Activated CD4-positive, alpha-beta T cell treated with anti-CD3 and anti-CD28 coated beads, Interleukin-2, Interleukin-4, amounts not matched to agents 100 ng/mL and 50 ng/mL, durations not matched to agents 16 hours and 8 hours (primary cell): ENCODE measurements at regions not wholly inside any gene's neighbourhood (a gene's known extent, or its start where the extent isn't known, plus 50 kb on each side); places are given as distances from the start of the nearest gene placed in this dataset.

ENCODE experiments used
- DNase-seq: peaks from one replicate; pipeline ENCODE4 v3.0.0-alpha.2; 2020; ENCODE audit warnings: low spot score

DNA sequence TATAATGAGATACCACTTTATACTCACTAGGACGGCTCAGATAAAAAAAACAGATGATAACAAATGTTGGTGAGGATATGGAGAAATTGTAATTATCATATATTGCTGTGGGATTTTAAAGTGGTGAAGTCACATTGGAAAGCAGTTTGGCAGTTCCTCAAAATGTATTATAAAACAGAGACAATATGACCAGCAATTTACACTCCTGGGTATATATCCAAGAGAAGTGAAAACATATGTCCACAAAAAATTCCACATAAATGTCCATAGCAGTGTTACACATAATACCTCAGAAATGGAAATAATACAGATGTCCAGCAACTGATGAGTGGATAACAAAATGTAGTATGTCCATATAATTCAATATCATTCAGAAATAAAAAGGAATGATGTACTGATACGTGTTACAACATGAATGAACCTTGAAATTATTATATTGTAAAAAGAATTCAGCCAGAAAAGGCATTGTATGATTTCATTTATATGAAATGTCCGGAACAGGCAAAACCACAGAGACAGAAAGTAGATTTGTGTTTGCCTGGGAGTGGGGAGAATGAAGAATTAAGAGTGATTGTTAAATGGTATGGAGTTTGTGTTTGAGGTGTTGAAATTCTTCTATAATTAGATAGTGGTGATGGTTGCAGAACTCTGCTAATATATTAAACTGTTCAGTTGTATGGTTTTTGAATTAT, 220.9 kb downstream of the SLC7A11 start:
- DNase-seq, result no peak

DNA sequence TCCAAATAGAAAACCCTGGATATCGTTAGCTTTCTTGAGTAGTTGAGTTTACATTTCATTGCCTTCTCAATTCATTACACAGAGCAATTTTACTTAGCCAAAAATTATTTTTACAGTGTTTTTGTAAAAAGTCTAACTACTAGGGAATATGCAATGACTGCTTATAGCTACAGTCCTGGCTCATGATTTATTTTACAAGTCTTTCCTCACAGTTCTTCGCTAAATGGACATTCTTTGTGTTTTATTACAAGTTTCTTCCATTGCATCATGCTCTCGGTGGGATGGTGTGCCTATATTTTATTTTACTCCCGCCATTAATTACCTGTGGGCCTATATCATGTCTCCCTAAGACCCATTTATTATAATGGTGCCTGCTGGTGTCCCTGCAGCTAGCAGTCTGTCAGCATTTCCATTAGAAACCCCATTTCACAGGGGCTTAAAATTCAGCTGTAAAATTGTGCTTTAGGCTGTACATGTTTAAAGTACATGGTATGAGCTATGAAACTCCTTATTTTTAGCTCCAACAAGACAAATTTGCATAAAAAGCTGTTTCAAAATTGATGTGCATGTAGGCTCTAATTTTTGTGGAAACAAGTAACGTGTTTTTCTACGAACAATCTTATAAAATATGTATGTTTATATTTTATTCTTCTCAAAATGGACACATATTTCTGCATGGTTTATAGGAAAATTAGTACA, 227.4 kb downstream of the SLC7A11 start:
- no peak for DNase-seq

DNA sequence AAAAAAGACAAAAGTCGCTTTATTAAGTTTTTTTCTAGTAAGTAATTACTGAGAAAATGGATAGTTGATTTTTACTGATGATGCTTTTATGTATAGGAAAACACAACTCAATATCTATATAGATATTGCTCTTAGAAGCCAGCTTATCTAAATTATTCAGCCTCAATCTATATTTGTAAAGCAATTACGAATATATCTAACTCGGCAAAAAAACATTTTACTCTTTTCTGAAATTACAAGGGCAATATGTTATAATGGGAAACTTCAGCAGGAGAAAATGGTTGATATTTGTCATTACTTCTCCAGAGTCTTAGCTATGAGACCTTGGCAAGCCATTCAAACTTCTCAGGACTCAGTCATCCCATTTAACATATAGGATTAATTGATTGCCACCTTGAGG, 228.5 kb downstream of the SLC7A11 start:
- DNase-seq, result no peak

DNA sequence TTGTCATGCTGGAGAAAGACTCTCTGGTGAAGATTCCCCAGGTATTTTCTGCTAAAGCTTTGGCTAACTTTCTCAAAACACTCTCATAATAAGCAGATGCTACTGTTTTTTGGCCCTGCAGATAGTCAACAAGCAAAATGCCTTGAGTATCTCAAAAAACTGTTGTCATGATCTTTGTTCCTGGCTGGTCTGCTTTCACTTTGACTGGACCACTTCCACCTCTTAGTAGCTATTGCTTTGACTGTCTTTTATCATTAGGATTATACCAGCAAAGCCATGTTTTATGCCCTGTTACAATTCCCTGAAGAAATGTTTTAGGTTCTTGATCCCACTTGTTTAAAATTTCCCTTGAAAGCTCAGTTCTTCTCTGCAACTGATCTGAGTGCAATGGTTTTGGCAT, 231.5 kb downstream of the SLC7A11 start:
- DNase-seq, result peak; percentile 7

DNA sequence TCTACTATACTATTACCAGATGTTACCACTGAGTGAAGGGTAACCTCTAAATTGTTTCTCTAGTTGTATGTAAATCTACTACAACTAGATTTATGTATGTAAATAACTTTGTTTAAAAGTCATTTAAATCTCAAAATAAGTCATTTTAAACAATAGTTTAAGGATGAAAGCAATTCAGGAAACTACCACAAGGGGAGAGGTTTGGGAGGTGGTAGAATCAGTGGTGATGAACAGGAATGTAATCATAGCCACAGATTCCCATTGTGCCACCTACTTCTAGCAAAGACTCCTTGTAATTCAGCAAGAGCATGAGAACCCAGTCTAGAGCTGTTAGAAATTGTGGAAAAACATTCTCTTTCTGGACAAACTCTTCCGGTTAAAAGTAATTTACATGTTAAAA, 234.6 kb downstream of the SLC7A11 start:
- DNase-seq, result no peak

DNA sequence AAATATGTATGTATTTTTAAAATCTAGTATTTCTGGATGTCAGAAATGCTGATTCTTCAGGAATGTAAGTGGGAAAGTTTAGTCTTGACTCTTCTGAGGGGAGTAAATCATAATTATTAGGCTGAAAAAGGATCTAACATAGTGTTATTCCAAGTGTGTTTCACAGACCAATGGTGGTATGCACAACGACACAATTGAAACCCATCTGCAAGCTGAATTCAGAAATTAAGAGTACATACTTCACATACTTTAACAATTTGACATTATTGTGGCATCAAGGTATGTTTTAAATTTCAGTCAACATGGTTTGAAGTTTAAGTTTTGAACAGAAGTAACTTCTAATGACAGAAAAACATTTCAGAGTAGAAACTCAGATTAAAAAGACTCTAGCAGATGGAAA, 236.7 kb downstream of the SLC7A11 start:
- DNase-seq, result no peak

DNA sequence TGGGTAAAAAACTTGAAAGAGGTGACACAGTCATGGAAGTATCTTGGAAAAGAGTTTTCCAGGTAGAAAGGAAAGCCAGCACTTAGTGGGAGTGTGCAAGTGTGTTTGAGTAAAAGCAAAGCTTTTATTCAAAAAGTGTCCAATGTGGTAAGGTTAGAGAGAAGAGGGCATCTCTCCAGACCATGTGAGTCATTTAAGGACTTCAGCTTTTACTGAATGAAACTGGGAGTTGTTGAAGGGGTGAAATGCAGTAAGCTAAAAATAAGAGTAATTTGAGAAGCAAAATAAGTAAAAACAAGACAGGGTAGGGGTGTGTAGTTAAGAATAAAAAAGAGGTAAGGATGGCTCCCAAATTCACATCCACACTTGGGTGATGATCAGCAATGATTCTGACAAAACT, 238.9 kb downstream of the SLC7A11 start:
- DNase-seq, result peak; percentile 25

DNA sequence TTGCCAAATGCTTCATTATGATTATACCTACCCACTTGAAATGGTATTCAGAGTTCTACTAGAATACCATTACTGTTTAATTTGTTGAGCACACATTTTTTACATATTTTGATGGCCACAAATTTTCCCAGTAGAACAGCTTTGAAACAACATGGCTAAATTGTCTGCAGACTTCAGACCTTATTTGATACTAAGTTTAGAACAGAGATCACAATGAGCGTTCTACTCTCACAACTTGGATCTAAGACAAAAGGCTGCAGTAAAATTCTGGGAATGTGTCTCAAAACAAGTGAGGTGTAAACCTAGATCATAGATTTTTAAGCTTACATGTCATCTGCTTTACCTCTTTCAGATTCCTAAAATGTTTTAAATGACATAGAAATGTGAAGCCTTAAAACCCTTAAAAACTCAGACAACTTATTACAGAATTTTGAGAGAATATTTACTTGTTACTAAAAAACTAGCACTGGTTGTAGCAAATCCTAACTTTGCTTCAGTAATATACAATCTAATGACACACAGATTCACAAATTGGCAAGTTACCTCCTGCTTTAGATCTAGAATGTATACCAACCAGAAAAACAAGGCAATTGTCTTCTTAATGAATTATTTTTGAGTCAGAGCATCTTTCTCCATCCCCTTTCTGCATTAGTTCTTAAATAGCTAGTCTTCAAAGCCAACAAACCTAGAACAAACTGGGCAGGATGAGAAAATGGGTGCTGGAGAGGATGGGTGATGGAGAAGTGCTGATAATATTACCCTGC, 243.3 kb downstream of the SLC7A11 start:
- DNase-seq, result no peak

DNA sequence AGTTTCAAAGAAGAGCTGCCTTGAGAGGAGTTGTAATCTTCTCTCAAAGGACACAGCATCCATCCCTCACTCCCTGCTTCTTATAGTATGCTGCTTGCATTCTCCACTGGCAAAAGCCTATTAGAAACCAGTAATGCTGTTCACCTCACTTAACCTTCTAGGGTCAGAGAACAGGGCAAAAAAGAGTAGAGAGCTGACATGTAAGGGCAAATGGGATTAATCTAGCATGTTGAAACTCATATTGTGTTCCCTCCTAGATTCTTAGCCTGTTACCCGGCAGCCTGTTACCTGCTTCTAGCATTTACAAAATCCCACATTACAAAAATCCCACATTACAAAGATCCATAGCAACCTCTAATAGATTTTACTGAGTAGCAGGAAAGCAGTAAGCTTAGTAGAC, 244.7 kb downstream of the SLC7A11 start:
- DNase-seq, result no peak

DNA sequence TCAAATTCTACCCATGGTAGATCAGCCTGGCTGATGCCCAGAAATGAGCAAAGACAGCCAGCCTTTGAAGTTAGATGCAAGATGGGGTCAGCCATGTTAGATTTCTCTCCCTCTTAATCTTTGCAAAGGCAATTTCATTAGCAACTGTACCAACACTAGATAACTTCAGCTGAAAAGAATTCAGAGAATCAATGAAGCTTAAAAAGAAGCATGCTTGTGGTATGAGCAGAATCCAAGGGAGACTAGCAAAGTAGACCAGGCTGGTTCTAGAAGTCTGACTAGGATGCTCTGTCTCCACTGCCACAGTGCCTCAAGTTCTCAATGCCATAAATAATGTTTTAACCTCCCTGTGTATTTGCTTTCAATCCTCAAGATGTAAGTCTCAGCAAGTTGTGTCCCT, 247.3 kb downstream of the SLC7A11 start:
- DNase-seq, result no peak

DNA sequence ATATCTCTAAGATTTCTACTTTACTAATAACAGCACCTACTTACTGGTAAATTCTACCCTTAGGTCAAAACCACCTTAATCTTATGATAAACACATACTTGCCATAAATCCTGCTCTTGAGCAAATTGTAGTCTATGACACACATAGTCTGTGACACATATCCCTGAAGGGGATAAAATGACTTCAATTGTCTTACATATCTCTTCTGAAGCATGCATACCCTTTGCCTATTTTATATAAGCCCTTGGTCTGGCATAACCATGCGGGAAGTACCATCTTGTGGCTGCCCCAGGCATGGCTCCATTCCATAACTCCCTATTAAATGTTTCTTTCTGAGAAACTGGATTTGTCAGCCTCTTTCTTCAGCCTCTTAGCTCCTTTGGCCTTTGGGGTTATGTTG, 248.9 kb downstream of the SLC7A11 start:
- no peak for DNase-seq

DNA sequence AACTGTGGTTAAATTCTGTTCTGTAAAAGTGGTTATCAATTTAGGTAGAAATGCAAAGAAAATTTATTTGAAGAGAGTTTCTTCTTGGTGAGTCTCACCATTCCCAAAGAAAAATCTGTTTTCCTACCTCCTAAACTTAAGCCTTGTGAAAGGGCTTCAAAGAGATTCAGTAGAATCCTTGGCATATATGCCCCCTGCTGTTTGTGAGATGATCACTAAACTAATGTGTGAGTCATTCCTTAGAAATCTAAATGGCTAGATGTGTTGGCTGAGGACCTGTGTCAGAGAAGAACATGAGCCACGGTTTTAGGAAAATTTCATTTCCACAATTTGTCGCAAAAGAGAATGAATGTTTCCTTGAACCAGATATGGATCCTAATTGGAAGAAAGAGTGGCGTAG, 260.9 kb downstream of the SLC7A11 start:
- DNase-seq, result no peak

DNA sequence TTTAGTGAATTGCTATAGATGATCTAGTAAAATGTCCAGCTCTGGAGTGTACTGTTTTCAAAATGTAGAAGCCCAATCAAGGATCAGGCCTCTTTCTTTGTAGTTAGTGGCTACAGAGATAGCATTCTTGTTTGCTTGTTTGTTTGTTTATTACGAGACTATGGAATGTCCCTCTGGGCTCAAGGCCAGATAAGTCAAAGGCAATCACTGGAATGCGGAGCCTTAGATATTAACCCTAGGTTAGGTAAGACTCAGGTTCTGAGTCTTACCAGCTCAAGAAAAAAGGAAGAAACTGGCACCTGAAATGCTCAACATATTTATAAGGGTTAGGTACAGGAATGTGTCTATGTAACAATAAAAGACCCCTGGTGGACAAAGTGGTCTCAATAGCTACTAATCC, 261.5 kb downstream of the SLC7A11 start:
- no peak for DNase-seq

DNA sequence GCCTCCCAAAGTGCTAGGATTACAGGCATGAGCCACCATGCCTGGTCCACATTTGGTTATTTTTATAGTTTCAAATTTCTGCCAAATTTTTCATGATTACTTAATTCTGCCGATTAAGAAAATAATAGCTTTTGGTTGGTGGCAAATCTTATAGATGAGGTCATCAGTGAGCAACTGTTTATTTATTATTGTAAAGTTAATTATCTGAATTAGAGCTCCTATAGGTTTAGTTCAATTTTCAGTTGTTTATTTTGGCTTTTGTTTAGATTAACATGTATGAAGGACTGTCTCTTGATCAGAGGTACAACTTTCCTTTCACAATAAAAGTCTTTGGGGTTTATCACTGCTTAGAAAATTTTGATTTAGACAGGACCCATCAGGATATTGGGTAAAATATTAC, 262.2 kb downstream of the SLC7A11 start:
- no peak for DNase-seq

DNA sequence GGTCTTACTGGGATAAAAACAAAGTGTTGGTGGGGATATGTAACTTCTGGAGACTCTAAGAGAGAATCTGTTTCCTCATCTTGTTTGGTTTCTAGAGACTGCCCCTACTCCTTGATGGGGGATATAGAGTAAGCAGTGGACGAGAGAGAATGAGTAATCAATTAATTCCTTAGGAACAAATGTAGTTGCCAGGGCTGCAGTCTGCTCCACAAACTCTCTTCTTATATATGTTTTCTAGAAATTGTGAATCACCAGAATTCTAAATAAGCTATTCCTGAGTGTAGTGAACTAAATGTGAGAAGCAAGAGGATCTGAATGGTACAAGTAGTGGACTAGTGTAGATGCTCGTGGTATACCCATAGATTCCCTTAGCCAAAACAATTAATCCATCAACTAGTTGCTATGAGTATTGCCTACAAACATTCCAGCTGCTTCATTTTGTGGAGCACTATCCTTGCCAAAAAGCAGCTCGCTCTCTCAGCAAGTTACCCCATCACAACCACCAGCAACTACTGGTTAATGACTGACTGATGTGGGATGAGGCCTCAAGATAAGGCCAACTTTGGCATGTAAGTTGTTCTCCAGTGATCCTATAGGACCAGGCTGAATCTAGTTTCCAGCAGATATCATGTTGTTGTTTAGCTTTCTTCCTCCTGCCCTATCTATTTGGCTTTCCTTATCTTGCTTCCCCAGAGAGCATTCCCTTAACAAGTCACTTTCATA, 273.0 kb downstream of the SLC7A11 start:
- DNase-seq, result no peak

DNA sequence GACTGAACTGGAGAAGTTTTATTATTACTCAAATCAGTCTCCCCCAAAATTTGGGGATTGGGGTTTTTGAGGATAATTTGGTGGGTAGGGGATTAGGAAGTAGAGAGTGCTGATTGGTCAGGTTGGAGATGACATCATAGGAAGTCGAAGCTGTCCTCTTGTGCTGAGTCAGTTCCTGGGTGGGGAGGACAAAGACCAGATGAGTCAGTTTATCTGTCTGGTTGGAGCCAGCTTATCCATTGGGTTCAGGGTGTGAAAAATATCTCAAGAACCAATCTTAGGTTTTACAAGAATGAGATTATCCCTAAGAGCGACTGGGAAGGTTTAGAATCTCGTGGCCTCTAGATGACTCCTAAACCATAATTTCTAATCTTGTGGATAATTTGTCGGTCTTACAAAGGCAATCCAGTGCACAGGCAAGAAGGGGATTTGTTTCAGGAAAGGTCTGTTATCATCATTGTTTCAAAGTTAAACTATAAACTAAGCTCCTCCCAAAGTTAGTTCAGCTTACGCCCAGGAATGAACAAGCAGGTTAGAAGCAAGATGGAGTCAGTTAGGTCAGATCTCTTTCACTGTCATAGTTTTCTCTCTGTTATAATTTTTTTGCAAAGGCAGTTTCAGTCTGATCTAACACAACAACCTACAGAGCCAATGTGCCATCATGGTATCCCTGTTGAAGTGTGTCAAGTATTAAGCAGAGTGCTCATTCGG, 274.5 kb downstream of the SLC7A11 start:
- DNase-seq, result no peak

DNA sequence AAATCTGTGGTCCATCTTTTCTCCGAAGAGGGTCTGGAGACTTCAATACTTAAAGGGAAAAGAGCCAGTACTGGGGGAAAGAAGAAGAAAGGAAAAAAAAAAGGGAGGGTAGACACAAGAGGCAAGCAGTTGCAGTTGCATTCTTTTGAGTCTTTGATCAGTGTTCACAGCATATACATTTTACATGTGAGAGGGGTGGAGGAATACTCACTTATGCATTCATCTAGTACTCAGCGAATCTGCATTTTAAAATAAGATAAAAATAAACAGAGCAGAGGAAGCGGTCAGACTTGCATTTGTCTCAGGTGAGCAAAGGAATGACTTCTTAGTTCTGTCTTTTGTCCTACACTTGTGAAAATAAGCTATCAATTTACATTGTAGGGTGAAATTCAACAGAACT, 275.6 kb downstream of the SLC7A11 start:
- no peak for DNase-seq

DNA sequence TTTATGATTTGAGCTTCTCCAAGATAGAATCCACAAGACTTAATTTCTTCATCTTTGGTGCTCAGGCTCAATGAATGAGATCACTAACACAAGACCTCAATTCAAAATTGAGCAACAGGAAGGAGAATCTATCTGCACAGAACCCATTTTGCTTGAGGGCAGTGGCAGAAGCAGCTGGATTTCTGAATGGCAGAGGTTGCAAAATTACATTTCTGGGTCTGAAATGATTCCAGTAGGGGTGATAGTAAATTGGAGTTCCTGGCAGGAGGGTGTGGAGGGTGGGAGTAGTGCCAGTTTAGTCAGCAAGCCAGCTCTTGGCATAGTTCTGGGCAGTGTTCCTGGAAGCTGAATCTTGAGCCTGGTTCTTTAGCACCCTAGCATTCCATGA, 281.1 kb downstream of the SLC7A11 start:
- no peak for DNase-seq

DNA sequence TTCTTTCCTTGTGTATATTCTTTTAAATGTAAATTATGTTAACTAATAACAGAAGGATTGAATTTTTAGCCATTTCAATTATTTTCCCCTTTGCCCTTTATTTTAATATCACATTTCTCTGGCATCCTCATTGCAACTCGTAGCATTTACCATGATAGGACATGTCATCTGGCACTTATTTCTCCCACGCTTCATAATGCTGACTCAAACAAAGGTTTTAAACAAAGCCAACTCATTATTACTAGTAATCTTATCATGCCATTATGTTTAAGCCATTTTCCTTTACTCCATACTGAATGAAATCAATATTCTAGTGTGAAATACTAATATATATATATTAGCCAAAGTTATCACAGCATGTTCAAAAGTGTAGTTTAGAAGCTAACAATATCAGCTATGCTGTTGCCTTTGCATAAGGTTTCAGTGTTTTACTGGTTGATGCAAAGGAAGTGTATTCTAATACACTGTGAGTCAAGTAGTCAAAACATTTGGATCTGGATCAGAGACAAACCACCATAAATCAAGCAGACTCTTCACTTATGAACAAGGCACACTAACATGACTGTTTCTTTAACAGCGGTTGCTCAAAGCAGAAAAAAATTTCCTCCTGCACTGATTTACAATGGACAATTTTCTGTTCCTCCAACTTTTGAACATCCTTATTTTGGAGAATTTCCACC, 281.6 kb downstream of the SLC7A11 start:
- no peak for DNase-seq

DNA sequence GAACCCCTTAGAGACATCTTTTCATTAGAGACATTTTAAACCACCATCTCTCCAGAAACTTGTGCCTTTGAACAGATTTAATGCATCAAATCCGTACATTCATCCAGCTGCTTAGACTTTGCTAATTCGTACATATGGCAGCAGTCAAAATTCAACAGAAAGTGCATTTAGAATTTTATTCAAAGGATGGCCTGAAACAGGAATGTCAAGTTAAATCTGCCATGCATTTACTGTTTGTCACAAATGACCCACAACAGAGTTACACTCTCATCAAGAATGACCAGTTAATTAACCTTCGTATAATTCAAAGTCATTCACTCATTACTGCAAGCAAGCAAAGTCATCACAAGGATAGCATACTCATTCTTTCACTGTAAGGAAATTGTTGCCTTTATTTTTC, 284.3 kb downstream of the SLC7A11 start:
- no peak for DNase-seq

DNA sequence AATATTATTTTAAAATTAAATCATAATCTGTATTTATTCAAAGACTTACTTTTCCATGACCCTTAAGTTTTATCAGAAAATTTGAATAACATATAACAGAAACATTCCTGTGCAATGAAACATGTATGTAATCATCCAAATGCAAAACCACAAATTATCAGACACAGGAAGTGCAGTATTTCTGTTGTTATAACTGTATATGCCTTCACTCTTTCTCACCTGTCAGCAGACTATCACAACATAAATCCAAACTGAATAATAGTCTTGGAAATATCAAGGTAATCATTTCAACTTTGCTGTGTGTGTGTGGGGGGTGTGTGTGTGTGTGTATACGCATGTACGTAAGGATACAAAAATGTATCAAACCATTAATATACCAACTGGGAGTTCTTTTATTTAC, 285.9 kb downstream of the SLC7A11 start:
- no peak for DNase-seq
